Epithelial cell of esophagus (primary cell): ENCODE measurements at regions not wholly inside any gene's neighbourhood (a gene's known extent, or its start where the extent isn't known, plus 50 kb on each side); places are given as distances from the start of the nearest gene placed in this dataset.
A peak's percentile ranks its signal among the peaks of the same experiment; 100 is the strongest.

Source experiments
- DNase-seq: peaks from one replicate; pipeline ENCODE4 v3.0.0; 2010; ENCODE audit warnings: low read depth
- H3K4me3 ChIP-seq: 2 replicates; pipeline ENCODE4 v1.5.1; 2011; ENCODE audit warnings: mild to moderate bottlenecking, low read length, control low read depth
- TF ChIP-seq, protein P1 (sequence below): IDR thresholded peaks from 2 replicates; pipeline ENCODE4 v1.5.1; 2011; ENCODE audit warnings: low read depth, mild to moderate bottlenecking, low read length, control low read depth, inconsistent platforms; ENCODE audit not compliant: insufficient read depth; ENCODE audit errors: missing control alignments

DNA sequence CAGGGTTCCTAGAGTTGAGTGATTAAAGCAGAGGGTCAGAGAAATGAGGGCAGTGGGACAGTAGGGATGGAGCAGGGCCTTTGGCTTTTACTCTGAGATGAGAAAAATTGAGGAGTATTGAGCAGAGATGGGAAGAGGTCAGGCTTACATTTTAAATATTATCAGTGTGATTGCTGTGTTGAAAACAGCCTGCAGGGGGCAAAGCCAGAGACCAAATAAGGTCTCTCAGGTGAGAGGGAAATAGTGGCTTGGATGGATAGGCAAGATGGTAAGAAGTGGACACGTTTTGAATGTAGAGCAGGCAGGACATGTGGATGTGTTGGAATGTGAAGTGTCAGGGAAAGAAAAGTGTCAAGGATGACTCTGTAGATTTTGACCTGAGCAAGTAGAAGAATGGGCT lies 105.0 kb upstream of the MAP3K7 start:
- TF ChIP-seq, protein P1, sequence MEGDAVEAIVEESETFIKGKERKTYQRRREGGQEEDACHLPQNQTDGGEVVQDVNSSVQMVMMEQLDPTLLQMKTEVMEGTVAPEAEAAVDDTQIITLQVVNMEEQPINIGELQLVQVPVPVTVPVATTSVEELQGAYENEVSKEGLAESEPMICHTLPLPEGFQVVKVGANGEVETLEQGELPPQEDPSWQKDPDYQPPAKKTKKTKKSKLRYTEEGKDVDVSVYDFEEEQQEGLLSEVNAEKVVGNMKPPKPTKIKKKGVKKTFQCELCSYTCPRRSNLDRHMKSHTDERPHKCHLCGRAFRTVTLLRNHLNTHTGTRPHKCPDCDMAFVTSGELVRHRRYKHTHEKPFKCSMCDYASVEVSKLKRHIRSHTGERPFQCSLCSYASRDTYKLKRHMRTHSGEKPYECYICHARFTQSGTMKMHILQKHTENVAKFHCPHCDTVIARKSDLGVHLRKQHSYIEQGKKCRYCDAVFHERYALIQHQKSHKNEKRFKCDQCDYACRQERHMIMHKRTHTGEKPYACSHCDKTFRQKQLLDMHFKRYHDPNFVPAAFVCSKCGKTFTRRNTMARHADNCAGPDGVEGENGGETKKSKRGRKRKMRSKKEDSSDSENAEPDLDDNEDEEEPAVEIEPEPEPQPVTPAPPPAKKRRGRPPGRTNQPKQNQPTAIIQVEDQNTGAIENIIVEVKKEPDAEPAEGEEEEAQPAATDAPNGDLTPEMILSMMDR, result peak; percentile 49
- H3K4me3 ChIP-seq, result no peak overlapping the region
- peak; percentile 37 for DNase-seq

DNA sequence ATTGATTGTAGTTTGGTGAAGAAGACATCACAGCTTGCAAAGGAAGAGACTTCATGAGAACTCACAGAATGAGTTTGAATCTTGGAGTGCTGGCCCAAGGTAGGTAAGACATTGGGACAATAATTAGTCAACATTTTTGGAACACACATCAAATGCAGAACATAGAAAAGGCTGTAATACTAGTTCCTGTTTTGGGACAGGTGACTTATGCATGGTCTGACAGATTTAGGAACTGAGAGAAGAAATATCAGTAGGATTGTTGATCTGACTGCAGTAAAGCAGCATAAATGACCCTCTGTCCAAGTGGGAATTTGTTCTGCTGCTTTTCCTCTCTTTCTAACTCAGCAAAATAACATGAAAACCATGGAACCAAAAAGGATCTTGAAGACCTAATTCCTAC lies 102.3 kb upstream of the MAP3K7 start:
- TF ChIP-seq, protein P1, result no peak
- H3K4me3 ChIP-seq, result no peak overlapping the region
- no peak for DNase-seq

DNA sequence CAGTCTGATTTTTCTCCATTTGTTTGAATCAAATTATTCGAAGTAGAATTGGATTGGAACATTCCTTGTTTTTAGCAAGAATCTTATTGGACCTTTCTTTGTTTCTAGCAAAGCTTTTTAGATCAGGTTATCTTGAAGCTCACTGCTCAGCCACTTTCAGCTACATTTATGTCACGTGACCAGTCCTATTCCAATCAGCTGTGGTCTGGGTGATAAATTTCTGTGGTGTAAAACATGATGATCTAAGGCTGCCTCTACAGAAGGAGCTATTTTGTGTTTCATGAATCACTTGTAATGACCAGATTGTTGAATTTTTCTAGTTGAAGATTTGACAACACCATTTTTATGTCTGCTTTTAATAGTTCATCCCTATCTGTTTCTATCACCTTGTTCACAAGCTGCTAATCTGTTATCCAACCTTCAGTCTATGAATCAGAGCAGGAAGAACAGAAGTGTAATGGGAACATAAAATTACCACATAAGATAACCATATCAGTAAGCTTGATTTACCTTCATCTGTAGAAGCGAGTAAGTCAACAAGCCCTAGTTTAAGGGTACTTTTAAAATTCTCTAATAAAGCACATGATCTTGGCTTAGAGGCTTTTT lies 101.0 kb upstream of the MAP3K7 start:
- no peak for DNase-seq
- TF ChIP-seq, protein P1, result no peak

DNA sequence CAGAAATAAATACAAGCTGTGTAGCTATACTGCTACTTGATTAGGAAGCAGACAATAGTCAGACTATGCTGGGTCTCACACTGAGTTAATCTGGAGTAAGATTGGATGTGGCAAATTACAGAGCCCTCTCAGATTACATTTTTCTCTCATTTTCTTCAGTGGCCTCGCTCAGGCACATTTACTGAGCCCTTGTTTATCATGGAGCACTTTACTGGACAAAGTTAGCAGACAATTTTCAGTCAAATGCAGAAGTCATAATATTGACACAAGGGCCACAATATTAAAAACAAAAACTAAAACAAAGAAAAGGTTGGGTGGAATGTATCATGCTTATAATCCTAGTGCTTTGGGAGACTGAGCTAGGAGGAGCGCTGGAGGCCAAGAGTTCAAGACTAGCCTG lies 95.0 kb upstream of the MAP3K7 start:
- DNase-seq, result no peak
- no peak overlapping the region for H3K4me3 ChIP-seq
- TF ChIP-seq, protein P1, result no peak

More for the DNA sequence above, 101.0 kb upstream of the MAP3K7 start:
- no peak overlapping the region for H3K4me3 ChIP-seq

DNA sequence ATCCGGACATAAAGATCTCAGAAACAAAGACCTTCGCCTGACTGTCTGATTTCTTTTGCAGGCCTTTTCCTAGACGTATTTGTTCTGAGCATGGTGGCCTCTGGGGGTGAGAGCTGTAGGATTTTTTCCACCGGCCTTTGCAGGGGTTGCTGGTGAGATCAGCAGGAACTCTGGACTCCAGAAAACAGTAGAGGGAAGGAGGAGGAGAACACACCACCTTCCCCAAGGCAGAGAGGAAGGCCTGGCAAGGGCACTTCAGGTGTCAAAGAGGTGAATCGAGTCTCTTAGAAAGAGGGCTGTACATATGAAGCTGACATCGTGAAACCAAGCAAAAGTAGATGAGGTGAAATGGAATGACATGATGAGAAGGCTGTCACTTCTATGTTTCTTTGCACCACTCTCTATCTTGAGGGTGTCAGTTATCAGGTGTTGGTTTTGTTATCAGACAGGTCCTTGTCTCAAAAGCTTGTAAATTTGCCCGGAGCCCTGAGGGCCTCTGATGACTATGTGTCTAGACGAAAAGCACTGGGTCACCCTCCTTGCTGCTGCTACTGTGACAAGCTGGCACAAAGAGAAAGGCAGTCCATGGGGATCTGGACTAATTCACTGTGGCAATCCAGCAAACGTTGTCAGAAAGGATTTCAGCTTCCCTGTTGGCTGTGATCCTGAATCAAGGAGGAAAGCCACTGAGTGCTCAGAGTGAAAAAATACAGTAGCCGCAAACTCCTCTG lies 91.3 kb upstream of the MAP3K7 start:
- TF ChIP-seq, protein P1, result no peak
- DNase-seq, result no peak
- no peak overlapping the region for H3K4me3 ChIP-seq

DNA sequence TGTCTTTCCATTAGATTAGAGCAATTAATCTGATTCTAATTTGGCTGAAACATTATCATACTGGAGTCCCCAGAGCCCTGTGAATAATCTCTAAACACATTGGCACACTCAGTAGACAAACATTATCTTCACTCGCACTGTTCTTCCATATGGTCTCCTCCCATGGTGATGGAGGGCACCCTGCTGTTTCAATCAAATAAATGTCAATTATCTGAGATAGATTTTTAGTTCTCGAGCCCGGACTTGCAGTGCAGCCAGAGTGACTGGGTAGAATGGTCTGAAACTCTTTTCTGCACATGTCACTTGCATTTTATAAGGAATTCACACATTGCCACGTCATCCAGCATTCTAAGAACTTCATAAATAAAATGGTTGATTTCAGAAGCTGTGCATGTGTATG lies 90.6 kb upstream of the MAP3K7 start:
- TF ChIP-seq, protein P1, result no peak
- no peak overlapping the region for H3K4me3 ChIP-seq
- no peak for DNase-seq
